IMR-90 (cell line): ENCODE measurements at regions not wholly inside any gene's neighbourhood (a gene's known extent, or its start where the extent isn't known, plus 50 kb on each side); places are given as distances from the start of the nearest gene placed in this dataset.

Experiments
- ATAC-seq: fragments of 200-7000 bp; cut with Tn5 transposase; 2 replicates; pipeline ENCODE4 v1.9.1; 2020; ENCODE audit warnings: low read depth, mild to moderate bottlenecking, moderate library complexity
- BruUV-seq: library from RNA; stranded (reverse); fragments of 400-500 nt; replicated peaks from 2 replicates; lab custom pipeline; 2021; lab: Mats Ljungman, UMichigan
- CTCF ChIA-PET: fragments of 300-600 bp; formaldehyde crosslinking; extraction: SDS; loops from one replicate; lab custom pipeline; 2021; ENCODE audit warnings: antibody characterized with exemption; lab: Yijun Ruan, JAX
- POLR2A ChIA-PET: fragments of 300-600 bp; sonication (Branson Sonifier 250); formaldehyde crosslinking; loops from one replicate; lab custom pipeline; 2022; ENCODE audit warnings: antibody characterized with exemption; ENCODE audit not compliant: unreplicated experiment; lab: Charles Lee
- DNase-seq: peaks from one replicate; pipeline ENCODE4 v3.0.0; 2013
- H2AFZ ChIP-seq: replicated peaks from 2 replicates; pipeline ENCODE3; 2013; ENCODE audit warnings: low read length, mild to moderate bottlenecking; ENCODE audit not compliant: poor library complexity
- H2AK5ac ChIP-seq: 2 replicates; pipeline ENCODE4 v1.6.1; 2013; ENCODE audit warnings: low read depth, low read length, inconsistent platforms
- H2AK9ac ChIP-seq: replicated peaks from 2 replicates; pipeline ENCODE3; 2013; ENCODE audit warnings: mild to moderate bottlenecking, low read depth, low read length, moderate library complexity; ENCODE audit not compliant: poor library complexity
- H2BK120ac ChIP-seq: 2 replicates; pipeline ENCODE4 v1.6.1; 2013; ENCODE audit warnings: low read depth, low read length, inconsistent platforms
- H2BK15ac ChIP-seq: 3 replicates; pipeline ENCODE4 v1.6.1; 2013; ENCODE audit warnings: low read depth, low read length, inconsistent platforms
- H2BK20ac ChIP-seq: 2 replicates; pipeline ENCODE4 v1.6.1; 2013; ENCODE audit warnings: low read depth, mild to moderate bottlenecking, inconsistent platforms, low read length, moderate library complexity
- H2BK5ac ChIP-seq: 2 replicates; pipeline ENCODE4 v1.6.1; 2013; ENCODE audit warnings: mild to moderate bottlenecking, low read depth, low read length, inconsistent platforms; ENCODE audit not compliant: poor library complexity, severe bottlenecking
- H3K14ac ChIP-seq: replicated peaks from 2 replicates; pipeline ENCODE4 v1.6.1; 2013; ENCODE audit warnings: low read depth, low read length, inconsistent platforms
- H3K18ac ChIP-seq: 2 replicates; pipeline ENCODE4 v1.6.1; 2013; ENCODE audit warnings: low read depth, low read length, control low read depth
- H3K23ac ChIP-seq: 2 replicates; pipeline ENCODE4 v1.6.1; 2013; ENCODE audit warnings: low read depth, low read length, inconsistent platforms
- H3K27ac ChIP-seq: 2 replicates; pipeline ENCODE4 v1.5.1; 2013; ENCODE audit warnings: mild to moderate bottlenecking, control low read depth, low read length; ENCODE audit not compliant: insufficient read depth
- H3K27me3 ChIP-seq: 2 replicates; pipeline ENCODE4 v1.6.1; 2013; ENCODE audit warnings: low read length; ENCODE audit not compliant: control insufficient read depth, insufficient read depth
- H3K36me3 ChIP-seq: 2 replicates; pipeline ENCODE4 v1.6.1; 2013; ENCODE audit warnings: low read length, mixed read lengths; ENCODE audit not compliant: control insufficient read depth, insufficient read depth
- H3K4ac ChIP-seq: 2 replicates; pipeline ENCODE4 v1.6.1; 2013; ENCODE audit warnings: low read depth, low read length, inconsistent platforms
- H3K4me1 ChIP-seq: 2 replicates; pipeline ENCODE4 v1.6.1; 2013; ENCODE audit warnings: low read length, mixed read lengths; ENCODE audit not compliant: control insufficient read depth, insufficient read depth
- H3K4me2 ChIP-seq: 2 replicates; pipeline ENCODE4 v1.6.1; 2013; ENCODE audit warnings: low read depth, mild to moderate bottlenecking, control low read depth, low read length, moderate library complexity
- H3K4me3 ChIP-seq: 2 replicates; pipeline ENCODE4 v1.5.1; 2013; ENCODE audit warnings: low read depth, mild to moderate bottlenecking, control low read depth, low read length, moderate library complexity; ENCODE audit not compliant: insufficient read depth
- H3K56ac ChIP-seq: 2 replicates; pipeline ENCODE4 v1.6.1; 2013; ENCODE audit warnings: low read length, inconsistent platforms; ENCODE audit not compliant: insufficient read depth; ENCODE audit errors: extremely low read depth
- H3K79me1 ChIP-seq, 2 experiments: 2 replicates each; pipeline ENCODE4 v1.6.1; 2013; ENCODE audit warnings: low read length in 2 of 2, inconsistent platforms in 1 of 2, low read depth in 1 of 2
- H3K9ac ChIP-seq: 2 replicates; pipeline ENCODE4 v1.6.1; 2013; ENCODE audit warnings: low read depth, low read length, control low read depth
- H3K9me1 ChIP-seq: 2 replicates; pipeline ENCODE4 v1.6.1; 2013; ENCODE audit warnings: low read length, inconsistent platforms; ENCODE audit not compliant: insufficient read depth
- H3K9me3 ChIP-seq: 2 replicates; pipeline ENCODE4 v1.6.1; 2013; ENCODE audit warnings: low read length; ENCODE audit not compliant: control insufficient read depth, insufficient read depth
- H4K20me1 ChIP-seq: 2 replicates; pipeline ENCODE4 v1.6.1; 2013; ENCODE audit warnings: low read length, inconsistent platforms; ENCODE audit not compliant: insufficient read depth
- H4K5ac ChIP-seq: 2 replicates; pipeline ENCODE4 v1.6.1; 2013; ENCODE audit warnings: mild to moderate bottlenecking, low read depth, low read length, control low read depth
- H4K8ac ChIP-seq, 2 experiments: 2 replicates each; pipeline ENCODE4 v1.6.1; 2013; ENCODE audit warnings: low read depth in 2 of 2, low read length in 2 of 2, control low read depth in 1 of 2, inconsistent platforms in 1 of 2
- H4K91ac ChIP-seq: 2 replicates; pipeline ENCODE4 v1.6.1; 2013; ENCODE audit warnings: low read depth, low read length, inconsistent platforms; ENCODE audit not compliant: insufficient read depth
- MAZ ChIP-seq: IDR thresholded peaks from 2 replicates; pipeline ENCODE4 v1.6.1; 2012; ENCODE audit warnings: low read depth, mild to moderate bottlenecking, low read length, improper control_type of control experiment, moderate library complexity, borderline replicate concordance
- WGBS, 2 experiments: methylation state at CpG; one replicate each; pipeline versions ENCODE4 v1.1.5 to v1.1.7; 2013; ENCODE audit warnings: missing lambda C conversion rate in 2 of 2; ENCODE audit not compliant: insufficient read length in 1 of 2; ENCODE audit errors: extremely low coverage in 2 of 2; 5-methylcytosine and 5-hydroxymethylcytosine counted together
- dilution Hi-C: fragments of 300-500 bp; cut with HindIII; formaldehyde crosslinking; loops from one replicate; pipeline ENCODE4 v1.14.3; 2018; ENCODE audit warnings: low sequenced_read_pairs; ENCODE audit not compliant: unreplicated experiment
- in situ Hi-C: fragments of 300-500 bp; cut with MboI; formaldehyde crosslinking; loops from 3 replicates; pipeline ENCODE4 v1.14.3; 2019; ENCODE audit warnings: low sequenced_read_pairs, inconsistent platforms, mixed read lengths
- intact Hi-C: fragments of 100-400 bp; cut with micrococcal nuclease; formaldehyde crosslinking; loops from 2 replicates; pipeline ENCODE4 v1.10.0; 2022

DNA sequence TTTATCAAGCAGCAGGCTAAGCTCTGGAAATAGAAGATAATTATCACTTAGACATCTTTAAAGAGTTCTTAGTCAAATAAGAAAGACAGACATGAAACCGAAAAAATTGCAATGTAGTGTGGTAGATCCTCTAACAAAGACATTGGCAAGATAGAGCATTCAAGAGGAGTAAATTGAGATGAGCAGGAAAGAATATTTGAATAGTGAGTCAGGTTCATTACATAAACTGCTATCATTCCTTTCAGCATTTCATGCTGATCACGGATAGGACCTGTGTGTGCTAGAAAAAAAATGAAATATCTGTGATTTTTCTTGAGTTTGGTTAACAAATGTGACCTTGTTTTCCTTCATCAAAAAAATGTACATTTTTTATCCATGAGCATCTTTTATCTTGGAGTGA, 460.9 kb downstream of the OTOL1 start:
- DNase-seq: peak; percentile 19

More for the DNA sequence above, 460.9 kb downstream of the OTOL1 start:
- no peak overlapping the region for H3K56ac ChIP-seq
- H3K9ac ChIP-seq: no peak overlapping the region
- H2BK5ac ChIP-seq: no peak overlapping the region
- no peaks in the 10 kb centered on the region for H4K20me1 ChIP-seq
- dilution Hi-C loops (no loop called here), in situ Hi-C loops (no loop called here), intact Hi-C loops (no loop called here)
- H2BK20ac ChIP-seq: no peak overlapping the region
- no peak overlapping the region for H2AFZ ChIP-seq
- no peak overlapping the region for H3K4me2 ChIP-seq
- H3K18ac ChIP-seq: no peak overlapping the region
- H3K9me3 ChIP-seq: no peaks in the 10 kb centered on the region
- WGBS, 2 experiments: no CpG with 5 or more reads among the region's 2 CpGs
- no peak overlapping the region for H4K91ac ChIP-seq
- H4K8ac ChIP-seq: no peak overlapping the region
- CTCF ChIA-PET: interaction anchor here (1.5 kb wide), 1 partner anchor 15 kb away, joined by 3 read pairs; no protein-coding TSS in a partner anchor
- no peak overlapping the region for H3K4me3 ChIP-seq
- no peak overlapping the region for H4K5ac ChIP-seq
- no peaks in the 10 kb centered on the region for H3K4me1 ChIP-seq
- no peaks in the 10 kb centered on the region for H3K27me3 ChIP-seq
- no peak for TF ChIP-seq MAZ
- H2AK9ac ChIP-seq: no peak overlapping the region
- H3K9me1 ChIP-seq: no peaks in the 10 kb centered on the region
- H2BK15ac ChIP-seq: no peak overlapping the region
- no peaks in the 10 kb centered on the region for H3K79me1 ChIP-seq
- H3K14ac ChIP-seq: no peak overlapping the region
- H3K27ac ChIP-seq: no peak overlapping the region
- peak; percentile 80 for ATAC-seq
- BruUV-seq: no TSS peak
- H3K23ac ChIP-seq: no peak overlapping the region
- H3K36me3 ChIP-seq: no peaks in the 10 kb centered on the region
- no peak overlapping the region for H3K4ac ChIP-seq
- H2AK5ac ChIP-seq: no peak overlapping the region
- POLR2A ChIA-PET: no interaction called here
- H2BK120ac ChIP-seq: no peak overlapping the region
